GM12873 (cell line): ENCODE measurements at regions not wholly inside any gene's neighbourhood (a gene's known extent, or its start where the extent isn't known, plus 50 kb on each side); places are given as distances from the start of the nearest gene placed in this dataset.

ENCODE experiments used
- CTCF ChIP-seq: IDR thresholded peaks from 2 replicates; pipeline ENCODE4 v1.5.1; 2012; ENCODE audit warnings: low read depth, mild to moderate bottlenecking, moderate library complexity, low read length, control low read depth; ENCODE audit not compliant: insufficient read depth; ENCODE audit errors: missing control alignments

- peak; percentile 62 for TF ChIP-seq CTCF
These were observed 435.9 kb downstream of the TSN start for GRCh38 chr2:122191331-122191730.

- TF ChIP-seq CTCF = no peak
These were observed 438.2 kb downstream of the TSN start for GRCh38 chr2:122193622-122194021.

- TF ChIP-seq CTCF = no peak
These were observed 439.1 kb downstream of the TSN start for GRCh38 chr2:122194546-122194945.

GRCh38 chr2:122203523-122203922 lies 448.1 kb downstream of the TSN start:
- TF ChIP-seq CTCF = no peak

GRCh38 chr2:122205641-122206040 lies 450.2 kb downstream of the TSN start:
- no peak for TF ChIP-seq CTCF

GRCh38 chr2:122206101-122206500 lies 450.6 kb downstream of the TSN start:
- TF ChIP-seq CTCF = no peak

- TF ChIP-seq CTCF = no peak
These were observed 453.9 kb downstream of the TSN start for GRCh38 chr2:122209377-122209776.

GRCh38 chr2:122210065-122210464 lies 454.6 kb downstream of the TSN start:
- TF ChIP-seq CTCF = no peak
